Gastrocnemius medialis (tissue), 4 donors: ENCODE measurements at regions not wholly inside any gene's neighbourhood (a gene's known extent, or its start where the extent isn't known, plus 50 kb on each side); places are given as distances from the start of the nearest gene placed in this dataset.

ENCODE experiments used
- POLR2A ChIP-seq, 2 donors: fragments of 450-650 bp; IDR thresholded peaks; one replicate each; pipeline ENCODE4 v1.6.1; 2017; ENCODE audit warnings: antibody characterized with exemption in 2 of 2, mild to moderate bottlenecking in 2 of 2, moderate library complexity in 2 of 2
- TF ChIP-seq, protein P1 (sequence below), 5 experiments: fragments of 450-650 bp in 3 of 5; fragments of 200-600 bp in 2 of 5; sonication (generic) in 2 of 5; IDR thresholded peaks in 4 of 5; conservative IDR thresholded peaks in 1 of 5; 1 replicate in 4 of 5; 2 replicates in 1 of 5; pipeline ENCODE4 v1.5.1; 2016 to 2019; ENCODE audit warnings: antibody characterized with exemption in 5 of 5, mild to moderate bottlenecking in 3 of 5, moderate library complexity in 3 of 5

DNA sequence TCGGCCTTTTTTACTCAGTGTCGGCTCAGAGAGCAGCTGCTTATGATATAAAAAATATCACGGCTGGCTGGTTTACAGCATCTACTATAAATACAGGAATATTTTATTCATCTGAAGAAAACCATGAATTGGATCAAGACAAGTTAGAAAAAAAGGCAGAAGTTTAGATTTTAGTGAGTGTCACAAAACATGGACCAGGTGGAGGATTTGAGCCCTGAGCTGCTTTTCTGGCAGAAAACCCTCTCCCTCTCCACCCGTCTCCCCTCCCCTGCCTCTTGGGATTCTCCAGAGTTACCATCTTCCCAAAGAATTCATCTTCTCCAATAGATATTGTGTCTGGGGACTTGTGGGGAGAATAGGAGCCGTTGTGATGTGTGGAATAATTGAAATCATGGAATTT, 142.8 kb upstream of the RAI2 start:
- TF ChIP-seq, protein P1, sequence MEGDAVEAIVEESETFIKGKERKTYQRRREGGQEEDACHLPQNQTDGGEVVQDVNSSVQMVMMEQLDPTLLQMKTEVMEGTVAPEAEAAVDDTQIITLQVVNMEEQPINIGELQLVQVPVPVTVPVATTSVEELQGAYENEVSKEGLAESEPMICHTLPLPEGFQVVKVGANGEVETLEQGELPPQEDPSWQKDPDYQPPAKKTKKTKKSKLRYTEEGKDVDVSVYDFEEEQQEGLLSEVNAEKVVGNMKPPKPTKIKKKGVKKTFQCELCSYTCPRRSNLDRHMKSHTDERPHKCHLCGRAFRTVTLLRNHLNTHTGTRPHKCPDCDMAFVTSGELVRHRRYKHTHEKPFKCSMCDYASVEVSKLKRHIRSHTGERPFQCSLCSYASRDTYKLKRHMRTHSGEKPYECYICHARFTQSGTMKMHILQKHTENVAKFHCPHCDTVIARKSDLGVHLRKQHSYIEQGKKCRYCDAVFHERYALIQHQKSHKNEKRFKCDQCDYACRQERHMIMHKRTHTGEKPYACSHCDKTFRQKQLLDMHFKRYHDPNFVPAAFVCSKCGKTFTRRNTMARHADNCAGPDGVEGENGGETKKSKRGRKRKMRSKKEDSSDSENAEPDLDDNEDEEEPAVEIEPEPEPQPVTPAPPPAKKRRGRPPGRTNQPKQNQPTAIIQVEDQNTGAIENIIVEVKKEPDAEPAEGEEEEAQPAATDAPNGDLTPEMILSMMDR (IDR thresholded peaks at IDR 0.05 in 4 of 5, conservative IDR thresholded peaks at IDR 0.05 in 1 of 5) = no peak
- TF ChIP-seq POLR2A (IDR thresholded peaks at IDR 0.05) = no peak
